ENCODE measurements at regions not wholly inside any gene's neighbourhood (a gene's known extent, or its start where the extent isn't known, plus 50 kb on each side); places are given as distances from the start of the nearest gene placed in this dataset.

- no peak overlapping the region for H2AFZ ChIP-seq (ENCODE audit: insufficient read depth, low read depth, low read length, poor library complexity, severe bottlenecking)
- H3K36me3 Mint-ChIP-seq, result no peaks in the 10 kb centered on the region
- H3K4me2 ChIP-seq (replicated peaks; ENCODE audit: extremely low read depth, low read length, poor library complexity, severe bottlenecking), result no peak overlapping the region
- no peak overlapping the region for H3K27ac Mint-ChIP-seq
- no peak overlapping the region for H3K4me3 ChIP-seq (replicated peaks in 1 of 3; ENCODE audit: low read depth in 2 of 3, low read length in 3 of 3)
- H3K4me1 Mint-ChIP-seq, result no peaks in the 10 kb centered on the region
- intact Hi-C loops (cut with micrococcal nuclease), result no loop called here
- H3K79me2 ChIP-seq (ENCODE audit: insufficient read depth, low read length), result no peaks in the 10 kb centered on the region
- H3K36me3 ChIP-seq (replicated peaks in 1 of 2; ENCODE audit: control insufficient read depth in 1 of 2, insufficient read depth in 2 of 2, low read length in 2 of 2), result no peaks in the 10 kb centered on the region
- no peak for TF ChIP-seq CTCF (IDR thresholded peaks at IDR 0.05)
- no peak for DNase-seq
- H3K27me3 Mint-ChIP-seq (ENCODE audit: low read depth in 3 of 3), result peaks cover 0 to 1% (median 0%) of the 10 kb centered on the region in 3 donors
- no peaks in the 10 kb centered on the region for H3K4me1 ChIP-seq (ENCODE audit: control insufficient read depth in 1 of 2, insufficient read depth in 2 of 2, low read length in 2 of 2)
- peaks cover 2 to 9% (median 4%) of the 10 kb centered on the region in 7 donors for H3K9me3 Mint-ChIP-seq
- no peaks in the 10 kb centered on the region for H3K9me3 ChIP-seq (replicated peaks in 1 of 2; ENCODE audit: control insufficient read depth in 1 of 2, insufficient read depth in 1 of 2, low read length in 2 of 2)
- no peak overlapping the region for H3K27ac ChIP-seq (ENCODE audit: low read depth in 1 of 2, low read length in 2 of 2)
- no peaks in the 10 kb centered on the region for H4K20me1 ChIP-seq (ENCODE audit: insufficient read depth, low read length)
- H3K27me3 ChIP-seq (ENCODE audit: control insufficient read depth in 2 of 2, insufficient read depth in 2 of 2, low read length in 2 of 2), result no peaks in the 10 kb centered on the region
- no peak overlapping the region for H3K9ac ChIP-seq (ENCODE audit: insufficient read depth, low read length, poor library complexity, severe bottlenecking)
- no peak overlapping the region for H3K4me3 Mint-ChIP-seq
Observed at GRCh38 chr4:35835893-35836292, 408.4 kb downstream of the ARAP2 start.

- Histone ChIP-seq H3K4me2 (replicated peaks; ENCODE audit: extremely low read depth, low read length, poor library complexity, severe bottlenecking) (no peak overlapping the region), H3K27ac (ENCODE audit: low read depth in 1 of 2, low read length in 2 of 2) (no peak overlapping the region), H3K9me3 (replicated peaks in 1 of 2; ENCODE audit: control insufficient read depth in 1 of 2, insufficient read depth in 1 of 2, low read length in 2 of 2) (no peaks in the 10 kb centered on the region), H3K4me3 (replicated peaks in 1 of 3; ENCODE audit: low read depth in 2 of 3, low read length in 3 of 3) (no peak overlapping the region), H3K79me2 (ENCODE audit: insufficient read depth, low read length) (no peaks in the 10 kb centered on the region), H2AFZ (ENCODE audit: insufficient read depth, low read depth, low read length, poor library complexity, severe bottlenecking) (no peak overlapping the region), H3K27me3 (ENCODE audit: control insufficient read depth in 2 of 2, insufficient read depth in 2 of 2, low read length in 2 of 2) (no peaks in the 10 kb centered on the region), H3K36me3 (replicated peaks in 1 of 2; ENCODE audit: control insufficient read depth in 1 of 2, insufficient read depth in 2 of 2, low read length in 2 of 2) (no peaks in the 10 kb centered on the region), H3K9ac (ENCODE audit: insufficient read depth, low read length, poor library complexity, severe bottlenecking) (no peak overlapping the region), H4K20me1 (ENCODE audit: insufficient read depth, low read length) (no peaks in the 10 kb centered on the region), H3K4me1 (ENCODE audit: control insufficient read depth in 1 of 2, insufficient read depth in 2 of 2, low read length in 2 of 2) (no peaks in the 10 kb centered on the region)
- DNase-seq, result no peak
- Mint-ChIP-seq H3K27me3 (ENCODE audit: low read depth in 3 of 3) (peaks cover 0 to 1% (median 0%) of the 10 kb centered on the region in 3 donors), H3K9me3 (peaks cover 2 to 9% (median 4%) of the 10 kb centered on the region in 7 donors), H3K4me1 (no peaks in the 10 kb centered on the region), H3K36me3 (no peaks in the 10 kb centered on the region), H3K27ac (no peak overlapping the region), H3K4me3 (no peak overlapping the region)
- intact Hi-C loops (cut with micrococcal nuclease), result no loop called here
- TF ChIP-seq CTCF (IDR thresholded peaks at IDR 0.05), result no peak
Observed at GRCh38 chr4:35836596-35836995, 407.7 kb downstream of the ARAP2 start.
